Heart right ventricle (tissue), 16 donors: ENCODE measurements at regions not wholly inside any gene's neighbourhood (a gene's known extent, or its start where the extent isn't known, plus 50 kb on each side); places are given as distances from the start of the nearest gene placed in this dataset.

Experiments used
- ATAC-seq, 8 donors: fragments of 200-7000 bp; cut with Tn5 transposase; one replicate each; pipeline ENCODE4 v1.9.1; 2020; ENCODE audit warnings: mild to moderate bottlenecking in 8 of 8, moderate library complexity in 8 of 8, moderate number of reproducible peaks in 1 of 8
- DNase-seq, 2 donors: peaks; one replicate each; pipeline ENCODE4 v3.0.0-alpha.2; 2020
- H3K27ac ChIP-seq, 10 donors: fragments of 200-600 bp; sonication (generic) in 2 of 10; one replicate each; pipeline versions ENCODE4 v1.5.0 to v1.8.0; 2020 to 2022; ENCODE audit warnings: mild to moderate bottlenecking in 3 of 10
- H3K27me3 ChIP-seq, 7 donors: fragments of 200-600 bp; one replicate each; pipeline ENCODE4 v1.8.0; 2021 to 2022; ENCODE audit warnings: mild to moderate bottlenecking in 2 of 7
- H3K36me3 ChIP-seq, 9 donors: fragments of 200-600 bp; sonication (generic) in 1 of 9; one replicate each; pipeline versions ENCODE4 v1.5.0 to v1.8.0; 2020 to 2022; ENCODE audit warnings: mild to moderate bottlenecking in 2 of 9
- H3K4me1 ChIP-seq, 9 donors: fragments of 200-600 bp; sonication (generic) in 1 of 9; one replicate each; pipeline versions ENCODE4 v1.5.0 to v1.8.0; 2020 to 2022; ENCODE audit warnings: mild to moderate bottlenecking in 4 of 9
- H3K4me3 ChIP-seq, 10 donors: fragments of 200-600 bp; sonication (generic) in 2 of 10; one replicate each; pipeline versions ENCODE4 v1.5.0 to v1.8.0; 2020 to 2022; ENCODE audit warnings: mild to moderate bottlenecking in 7 of 10, moderate library complexity in 2 of 10
- H3K9me3 ChIP-seq, 11 donors: fragments of 200-600 bp in 10 of 11; sonication (generic) in 2 of 11; one replicate each; pipeline versions ENCODE4 v1.5.0 to v1.8.0; 2013 to 2022; ENCODE audit warnings: mild to moderate bottlenecking in 2 of 11, control low read depth in 1 of 11, moderate library complexity in 1 of 11
- CTCF ChIP-seq, 9 donors: fragments of 200-600 bp; sonication (generic) in 2 of 9; IDR thresholded peaks; one replicate each; pipeline versions ENCODE4 v1.5.0 to v1.8.0; 2021 to 2022; ENCODE audit warnings: antibody characterized with exemption in 9 of 9, mild to moderate bottlenecking in 5 of 9, moderate library complexity in 1 of 9
- WGBS, 2 donors: extraction: QIAGEN DNeasy Blood & Tissue Kit; methylation state at CpG; one replicate each; pipeline ENCODE4 v1.1.7; 2013; ENCODE audit warnings: inconsistent platforms in 1 of 2; 5-methylcytosine and 5-hydroxymethylcytosine counted together
- intact Hi-C, 10 donors: fragments of 100-400 bp; cut with DNase I; formaldehyde crosslinking; loops; one replicate each; pipeline versions ENCODE4 v1.11.1 to v1.14.2; 2022
- donor health status: Arrhythmogenic right ventricular cardiomyopathy.
- donor health status: ischemic (EF 13 %, LVEDD 7.1; RV severe dilation, severe dysfunction).
- donor health status: healthy with polysubstance abuse.
- donor health status: DM: no; HTN: yes; CAD: no.
- donor health status: DM: no; HTN: no; CAD: no.
- donor health status: ischemic (EF 25% LVEDD 6.9; RV normal size, moderate dysfunction).
- donor health status: ischemic (EF 25% LVEDD 5.7; RV mildly dilated, moderate dysfunction).
- donor health status: healthy.
- donor health status: DM: yes; HTN: yes; CAD: no.
- donor health status: Ischemic cardiomyopathy.
- donor health status: ischemic (EF 35%, LVEDD 5.7; RV mildly dilated, moderate dysfunction).
- donor health status: nonischemic (EF 11% LVEDD 7.7; RV severe dilation, severe dysfunction).
- donor health status: DM: yes; HTN: yes; CAD: no.
- donor health status: PGD.
- donor health status: ischemic (EF 29% LVEDD 5.4; RV normal size, mild dysfunction).
- donor health status: nonischemic (EF 23%, LVEDD 6.1; RV moderate dilation, normal function).

- intact Hi-C loops = loop anchor here in 2 of 10 donors (5.0 to 10.0 kb wide), 2 partner anchors 352 to 555 kb away; no protein-coding TSS in a partner anchor
- Histone ChIP-seq H3K9me3 (peaks cover 0 to 7% (median 0%) of the 10 kb centered on the region in 11 donors), H3K27me3 (no peaks in the 10 kb centered on the region), H3K27ac (peak overlapping the region in 6 of 10 donors; percentile 27 to 56 (median 44)), H3K4me1 (peaks cover 0 to 28% (median 15%) of the 10 kb centered on the region in 9 donors), H3K4me3 (peak overlapping the region in 3 of 10 donors; percentile 0 to 9 (median 3)), H3K36me3 (no peaks in the 10 kb centered on the region)
- 27 to 31% methylated on average over 14 of the region's 14 CpGs for WGBS, 2 donors
- TF ChIP-seq CTCF (IDR thresholded peaks at IDR 0.05) = no peak
- peak; percentile 90 to 99 (median 96) for ATAC-seq
- peak; percentile 62 to 77 for DNase-seq
Observed at GRCh38 chr13:79782541-79783205, 301.7 kb downstream of the NDFIP2 start.

GRCh38 chr13:79781829-79782540, 301.0 kb downstream of the NDFIP2 start:
- no peak for TF ChIP-seq CTCF (IDR thresholded peaks at IDR 0.05)
- H3K36me3 ChIP-seq = no peaks in the 10 kb centered on the region
- DNase-seq (no peak), ATAC-seq (peak in 2 of 8 donors; percentile 17 to 53)
- peak overlapping the region in 1 of 10 donors; percentile 9 for H3K4me3 ChIP-seq
- H3K9me3 ChIP-seq = peaks cover 0 to under 1% (median 0%) of the 10 kb centered on the region in 11 donors
- intact Hi-C loops = loop anchor here in 2 of 10 donors (5.0 to 10.0 kb wide), 2 partner anchors 353 to 555 kb away; no protein-coding TSS in a partner anchor
- H3K4me1 ChIP-seq = peaks cover 0 to 28% (median 15%) of the 10 kb centered on the region in 9 donors
- H3K27ac ChIP-seq = peak overlapping the region in 4 of 10 donors; percentile 27 to 56 (median 42)
- H3K27me3 ChIP-seq = no peaks in the 10 kb centered on the region
- 80 to 83% methylated on average over 5 of the region's 5 CpGs for WGBS, 2 donors

DNA sequence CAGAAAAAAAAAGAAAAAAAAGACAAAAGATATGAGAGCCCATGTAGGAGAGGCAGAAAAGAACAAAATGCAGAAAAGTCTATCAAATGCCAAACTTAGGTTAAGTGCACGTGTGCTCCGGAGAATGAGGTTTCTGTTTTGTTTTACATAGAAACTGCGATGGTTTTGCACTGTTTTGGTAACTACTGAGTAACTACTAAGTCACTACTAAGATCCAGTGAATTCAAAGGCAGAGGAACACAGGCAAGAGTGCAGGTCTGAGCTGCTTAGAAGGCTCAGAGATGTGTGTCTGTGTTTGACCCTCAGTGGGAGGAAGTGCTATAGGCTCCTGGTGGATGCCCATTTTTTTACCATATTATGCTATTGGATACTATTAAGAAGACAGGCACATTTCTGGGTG, 299.3 kb downstream of the NDFIP2 start:
- Histone ChIP-seq H3K4me1 (peaks cover 0 to 38% (median 15%) of the 10 kb centered on the region in 9 donors), H3K27ac (peak overlapping the region in 2 of 10 donors; percentile 19 to 41), H3K4me3 (no peak overlapping the region), H3K36me3 (no peaks in the 10 kb centered on the region), H3K9me3 (no peaks in the 10 kb centered on the region), H3K27me3 (no peaks in the 10 kb centered on the region)
- intact Hi-C loops = loop anchor here in 2 of 10 donors (5.0 to 10.0 kb wide), 2 partner anchors 355 to 557 kb away; no protein-coding TSS in a partner anchor
- TF ChIP-seq CTCF (IDR thresholded peaks at IDR 0.05) = no peak
- DNase-seq = no peak
- 73 to 77% methylated on average over 3 of the region's 3 CpGs for WGBS, 2 donors
- ATAC-seq = no peak

DNA sequence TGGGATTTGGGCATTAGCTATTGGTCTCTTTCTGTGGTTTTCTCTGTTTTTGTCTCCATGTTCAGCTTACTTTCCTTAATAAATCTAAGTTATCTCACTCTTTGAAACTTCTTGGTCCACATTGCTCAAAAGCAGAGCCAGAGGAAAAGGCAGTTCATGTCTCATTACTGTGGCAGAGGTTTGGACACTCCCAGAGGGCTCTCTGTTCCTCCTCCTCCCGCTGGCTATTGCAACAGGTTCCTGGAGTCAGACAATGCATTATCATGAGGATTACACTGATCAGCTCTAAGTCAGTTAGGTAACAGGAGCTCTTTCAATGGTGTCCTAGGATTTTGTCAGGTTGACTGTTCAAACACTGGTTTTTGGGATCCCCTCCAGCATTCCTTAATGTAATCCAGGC, 298.8 kb downstream of the NDFIP2 start:
- intact Hi-C loops = loop anchor here in 9 of 10 donors (5.0 to 10.0 kb wide), 8 partner anchors 145 to 1235 kb away; partner anchors contain the start of gene SPRY2 (in 3 of the 9)
- no peak for TF ChIP-seq CTCF (IDR thresholded peaks at IDR 0.05)
- no peak overlapping the region for H3K4me3 ChIP-seq
- ATAC-seq (peak in 4 of 8 donors; percentile 43 to 77 (median 60)), DNase-seq (no peak)
- no peaks in the 10 kb centered on the region for H3K9me3 ChIP-seq
- no peaks in the 10 kb centered on the region for H3K27me3 ChIP-seq
- 51 to 69% methylated on average over 1 of the region's 1 CpG for WGBS, 2 donors
- no peaks in the 10 kb centered on the region for H3K36me3 ChIP-seq
- peak overlapping the region in 3 of 10 donors; percentile 19 to 48 (median 41) for H3K27ac ChIP-seq
- peaks cover 0 to 38% (median 15%) of the 10 kb centered on the region in 9 donors for H3K4me1 ChIP-seq
